Suprapubic skin (tissue), 4 donors: ENCODE measurements at regions not wholly inside any gene's neighbourhood (a gene's known extent, or its start where the extent isn't known, plus 50 kb on each side); places are given as distances from the start of the nearest gene placed in this dataset.

Source experiments
- CTCF ChIP-seq, 2 donors: fragments of 200-600 bp in 1 of 2; fragments of 450-650 bp in 1 of 2; sonication (generic) in 1 of 2; IDR thresholded peaks; one replicate each; pipeline ENCODE4 v1.5.1; 2016 to 2019; ENCODE audit warnings: antibody characterized with exemption in 2 of 2, mild to moderate bottlenecking in 1 of 2, moderate library complexity in 1 of 2
- POLR2A ChIP-seq, 2 donors: fragments of 450-650 bp; IDR thresholded peaks; one replicate each; pipeline ENCODE4 v1.6.1; 2017; ENCODE audit warnings: antibody characterized with exemption in 2 of 2, mild to moderate bottlenecking in 2 of 2, moderate library complexity in 2 of 2
- POLR2AphosphoS5 ChIP-seq, 3 donors: sonication (generic); formaldehyde crosslinking; IDR thresholded peaks; one replicate each; pipeline ENCODE4 v1.6.1; 2017; ENCODE audit warnings: antibody characterized with exemption in 3 of 3

- no peak for TF ChIP-seq CTCF (IDR thresholded peaks at IDR 0.05)
- TF ChIP-seq POLR2AphosphoS5 (IDR thresholded peaks at IDR 0.05): no peak
- TF ChIP-seq POLR2A (IDR thresholded peaks at IDR 0.05): no peak
Observed at GRCh38 chr6:105726902-105727655, 324.2 kb upstream of the PREP start.
